ENCODE measurements at regions not wholly inside any gene's neighbourhood (a gene's known extent, or its start where the extent isn't known, plus 50 kb on each side); places are given as distances from the start of the nearest gene placed in this dataset.

GRCh38 chr7:118762451-118762850 is 537.9 kb downstream of the ANKRD7 start:
- intact Hi-C loops (cut with micrococcal nuclease; ENCODE audit: unreplicated experiment) (no loop called here), in situ Hi-C loops (cut with MboI) (no loop called here)
- no peaks in the 10 kb centered on the region for H4K20me1 ChIP-seq (ENCODE audit: control insufficient read depth, insufficient read depth)
- H3K9me3 ChIP-seq (replicated peaks; ENCODE audit: control insufficient read depth, insufficient read depth, low read length), result no peaks in the 10 kb centered on the region
- no TSS peak for BruUV-seq (replicated peaks)
- H3K27ac ChIP-seq (ENCODE audit: control insufficient read depth, insufficient read depth), result no peak overlapping the region
- no peaks in the 10 kb centered on the region for H3K36me3 ChIP-seq (ENCODE audit: control insufficient read depth in 2 of 2, insufficient read depth in 2 of 2, low read length in 1 of 2)
- RAD21 ChIA-PET (ENCODE audit: unreplicated experiment), result no interaction called here
- ATAC-seq, result no peak
- FAIRE-seq, result no peak
- no peak overlapping the region for H2AFZ ChIP-seq (ENCODE audit: control insufficient read depth, low read depth, low read length)
- H3K27me3 ChIP-seq (replicated peaks in 1 of 2; ENCODE audit: control insufficient read depth in 2 of 2, insufficient read depth in 2 of 2, low read length in 1 of 2), result no peaks in the 10 kb centered on the region
- 0% methylated on average over 2 of the region's 2 CpGs for WGBS (ENCODE audit: insufficient coverage, insufficient replicate concordance, low lambda C conversion rate, missing lambda C conversion rate)
- SMC1A ChIA-PET (ENCODE audit: uncharacterized antibody, unreplicated experiment), result no interaction called here
- TF ChIP-seq IRF5 (IDR thresholded peaks at IDR 0.05; ENCODE audit: borderline replicate concordance) (no peak), EZH2 (IDR thresholded peaks at IDR 0.05; ENCODE audit: borderline replicate concordance, control insufficient read depth, low read depth, low read length) (no peak), CBX5 (IDR thresholded peaks at IDR 0.05; ENCODE audit: low read depth) (no peak), ZBTB4 (CRISPR knock-in tag; IDR thresholded peaks at IDR 0.05) (no peak), IRF3 (IDR thresholded peaks at IDR 0.05) (no peak), PBX3 (IDR thresholded peaks at IDR 0.05; ENCODE audit: insufficient replicate concordance, low read depth, low read length) (no peak), IKZF2 (IDR thresholded peaks at IDR 0.05) (no peak), CEBPB (IDR thresholded peaks at IDR 0.05; ENCODE audit: borderline replicate concordance in 1 of 2, low read depth in 2 of 2, low read length in 2 of 2) (no peak), JUND (IDR thresholded peaks at IDR 0.05; ENCODE audit: low read depth, low read length) (no peak), TCF12 (IDR thresholded peaks at IDR 0.05; ENCODE audit: low read depth, low read length) (no peak)
- DNase-seq (ENCODE audit: low read depth, low spot score), result no peak
- H3K4me1 ChIP-seq (ENCODE audit: control insufficient read depth, insufficient read depth, low read length), result no peaks in the 10 kb centered on the region
- no peaks in the 10 kb centered on the region for H3K79me2 ChIP-seq (ENCODE audit: control insufficient read depth, insufficient read depth, low read length)
- no peak overlapping the region for H3K9ac ChIP-seq (ENCODE audit: control insufficient read depth, insufficient read depth, low read length)
- H3K4me3 ChIP-seq, result no peak overlapping the region
- POLR2A ChIA-PET, result no interaction called here
- H3K4me2 ChIP-seq (ENCODE audit: control insufficient read depth, insufficient read depth), result no peak overlapping the region
- CTCF ChIA-PET, result no interaction called here
